GM19463 (cell line): ENCODE measurements at regions not wholly inside any gene's neighbourhood (a gene's known extent, or its start where the extent isn't known, plus 50 kb on each side); places are given as distances from the start of the nearest gene placed in this dataset.
"Not testable (repeated sequence)": the region's sequence is repeated elsewhere in the genome, so short reads cannot be mapped to it uniquely, and the experiment has no call there.

Experiments
- ATAC-seq: cut with Tn5 transposase; IDR thresholded peaks from one replicate; pipeline ENCODE4 v1.9.1; 2021; ENCODE audit warnings: mild to moderate bottlenecking, moderate library complexity; ENCODE audit not compliant: unreplicated experiment

DNA sequence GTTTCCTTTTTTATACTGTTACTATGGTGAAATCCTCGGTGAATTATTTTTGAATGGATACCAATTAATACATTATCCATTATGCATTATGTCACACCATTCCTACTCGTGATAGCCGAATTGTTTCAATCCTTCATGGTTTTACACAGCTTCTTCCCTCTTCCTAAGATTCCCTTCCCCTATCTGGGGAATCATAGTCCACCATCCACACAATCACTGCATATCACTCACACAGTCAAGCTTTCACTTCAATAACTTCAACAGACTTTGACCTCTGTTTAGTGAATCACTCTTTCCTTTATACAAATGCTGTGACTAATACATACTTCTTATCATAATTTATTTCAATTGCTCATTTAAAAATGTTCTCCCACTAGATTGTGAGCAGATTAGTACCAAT is 1108.1 kb upstream of the LRRTM1 start:
- ATAC-seq: no peak

DNA sequence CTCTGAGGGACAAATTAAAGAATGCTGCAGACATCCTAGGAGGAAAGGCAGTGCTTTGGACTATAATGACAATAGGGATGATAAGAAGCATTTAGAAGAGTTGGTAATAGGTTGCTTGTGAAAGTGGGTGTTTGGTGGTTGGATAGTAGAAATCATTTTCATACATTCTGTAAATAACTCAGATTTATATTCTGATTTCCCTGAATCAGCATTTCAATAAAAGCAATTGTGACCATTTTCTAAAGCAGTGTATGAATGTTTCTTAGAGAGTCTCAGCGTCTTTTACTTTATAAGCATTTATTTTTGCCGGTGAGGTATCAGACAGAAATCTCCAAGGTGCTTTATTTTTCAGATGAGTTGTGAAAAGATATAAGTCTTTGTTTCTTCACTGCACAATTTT is 1099.0 kb upstream of the LRRTM1 start:
- no peak for ATAC-seq

DNA sequence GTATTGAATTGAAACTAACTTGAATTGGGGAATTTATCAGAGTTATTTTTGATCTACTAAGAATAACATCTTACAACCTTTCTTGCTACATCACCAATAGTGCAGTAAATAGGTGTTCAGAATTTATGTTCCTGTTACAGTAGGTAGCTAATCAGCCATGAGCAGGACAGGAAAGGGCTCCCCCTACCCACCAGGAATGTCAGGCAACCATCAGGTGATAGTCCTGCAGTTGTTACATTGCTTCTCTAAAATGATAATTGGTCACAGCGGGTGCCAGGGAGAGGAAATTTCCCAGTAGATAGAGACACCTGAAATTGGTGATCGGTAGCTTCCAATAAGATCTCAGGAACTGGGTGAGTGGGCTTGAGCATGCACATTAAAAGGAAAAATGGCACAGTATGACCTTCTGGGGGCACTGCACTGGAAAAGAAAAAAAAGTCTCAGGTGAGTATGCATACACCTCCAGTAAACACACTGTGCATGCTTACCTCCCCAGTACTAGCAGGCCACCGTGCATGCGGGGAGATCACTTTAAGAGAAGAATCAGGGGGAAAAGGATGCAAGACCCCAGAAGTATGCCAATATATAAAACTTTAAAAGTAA is 1092.0 kb upstream of the LRRTM1 start:
- no peak for ATAC-seq

DNA sequence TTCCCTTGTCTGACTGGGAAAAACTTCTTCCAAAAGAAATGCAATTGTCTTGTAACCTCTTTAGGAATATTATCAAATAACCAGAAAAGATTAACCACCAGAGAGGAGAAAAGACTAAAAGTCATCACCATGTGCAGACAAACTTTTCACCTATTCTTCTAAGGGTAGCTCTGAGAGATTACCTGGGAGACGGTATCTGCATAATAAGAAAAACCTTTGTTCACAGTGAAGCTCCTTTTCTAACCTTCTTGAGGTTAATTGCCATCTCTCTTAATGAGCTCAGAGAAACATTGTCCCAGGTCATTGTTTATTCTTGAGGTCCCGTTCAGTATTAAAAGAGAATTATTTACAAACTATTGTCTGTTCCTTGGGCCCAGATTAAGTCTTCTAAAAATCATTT is 1091.2 kb upstream of the LRRTM1 start:
- no peak for ATAC-seq

DNA sequence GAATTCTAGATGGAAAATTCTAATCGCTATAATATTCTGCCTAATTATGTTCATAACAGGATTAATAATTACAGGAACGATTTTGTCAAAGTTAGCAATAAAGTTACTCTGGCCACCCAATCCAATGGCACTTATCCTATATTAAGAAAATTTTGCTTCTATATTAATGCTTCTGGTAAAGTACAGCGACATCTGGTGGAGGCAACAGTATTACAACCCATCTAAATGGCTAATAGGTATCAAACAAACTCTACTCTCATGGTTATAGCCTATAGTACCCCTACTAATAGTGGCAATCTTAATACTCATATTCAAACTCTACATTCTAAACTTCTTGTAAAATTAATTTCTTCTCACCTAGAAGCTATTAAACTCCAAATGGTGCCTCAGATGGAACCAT is 1084.7 kb upstream of the LRRTM1 start:
- ATAC-seq: no peak

DNA sequence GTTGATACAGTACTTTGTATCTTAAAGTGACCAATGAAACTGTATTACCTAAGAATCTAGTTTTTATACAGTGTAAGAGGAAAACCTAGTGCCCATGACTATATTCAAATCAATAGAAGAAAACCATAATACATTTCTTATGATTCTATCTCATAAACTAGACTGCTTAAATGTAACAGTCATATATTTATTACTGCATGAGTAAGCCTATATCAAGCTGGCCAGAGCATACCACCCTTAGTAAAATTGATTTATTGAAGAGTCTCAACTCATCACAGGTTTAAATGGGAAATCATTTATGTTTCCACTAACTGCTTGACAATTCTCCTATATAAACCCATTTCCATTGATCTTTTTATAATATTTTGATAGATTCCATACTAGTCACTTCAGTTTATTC is 1059.2 kb upstream of the LRRTM1 start:
- no peak for ATAC-seq

DNA sequence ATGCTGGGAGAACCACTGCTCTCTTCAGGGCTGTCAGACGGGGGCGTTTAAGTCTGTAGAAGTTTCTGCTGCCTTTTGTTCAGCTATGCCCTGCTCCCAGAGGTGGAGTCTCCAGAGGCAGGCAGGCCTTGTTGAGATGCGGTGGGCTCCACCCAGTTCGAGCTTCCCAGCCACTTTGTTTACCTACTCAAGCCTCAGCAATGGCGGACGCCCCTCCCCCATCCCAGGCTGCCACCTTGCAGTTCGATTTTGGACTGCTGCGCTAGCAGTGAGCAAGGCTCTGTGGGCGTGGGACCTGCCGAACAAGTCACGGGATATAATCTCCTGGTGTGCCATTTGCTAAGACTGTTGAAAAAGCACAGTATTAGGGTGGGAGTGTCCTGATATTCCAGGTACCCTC is 1057.9 kb upstream of the LRRTM1 start:
- ATAC-seq: not testable (repeated sequence)

DNA sequence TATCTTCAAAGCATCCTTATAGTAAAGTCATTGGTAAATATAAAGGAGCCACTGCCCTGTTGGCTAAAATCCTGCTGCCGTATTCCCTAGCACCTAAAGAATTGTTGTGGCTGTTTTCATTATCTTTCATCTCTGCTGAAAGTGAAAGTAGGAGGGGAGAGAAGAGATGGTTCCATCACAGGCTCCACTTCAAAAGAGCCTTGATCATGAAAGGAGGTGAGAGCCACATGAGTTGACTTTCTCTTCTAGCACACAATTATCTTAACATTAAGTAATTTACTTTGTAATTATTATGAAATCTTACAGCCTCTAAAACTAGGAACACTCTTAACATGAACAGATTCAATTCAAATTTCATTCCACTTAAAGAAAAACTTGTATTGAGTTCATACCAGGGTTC is 1050.9 kb upstream of the LRRTM1 start:
- ATAC-seq: no peak

DNA sequence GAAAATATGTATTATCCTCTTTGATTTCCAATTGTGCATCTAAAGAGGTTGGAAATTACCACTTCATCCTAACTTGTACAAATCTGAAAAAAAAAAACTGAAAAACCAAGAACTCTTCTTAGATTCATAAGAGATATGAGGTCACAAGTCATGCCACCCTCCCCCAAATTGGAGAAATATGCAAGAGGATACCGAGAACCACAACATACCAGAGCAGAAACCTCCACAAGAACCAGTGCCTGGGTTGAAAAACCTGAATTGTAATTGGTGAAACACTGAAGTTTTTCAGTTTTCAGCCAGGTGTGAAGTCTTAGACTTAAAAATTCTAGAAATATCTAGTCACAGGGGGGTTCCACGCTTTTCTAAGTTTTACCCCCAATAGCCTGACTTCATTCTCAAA is 1029.5 kb upstream of the LRRTM1 start:
- no peak for ATAC-seq

DNA sequence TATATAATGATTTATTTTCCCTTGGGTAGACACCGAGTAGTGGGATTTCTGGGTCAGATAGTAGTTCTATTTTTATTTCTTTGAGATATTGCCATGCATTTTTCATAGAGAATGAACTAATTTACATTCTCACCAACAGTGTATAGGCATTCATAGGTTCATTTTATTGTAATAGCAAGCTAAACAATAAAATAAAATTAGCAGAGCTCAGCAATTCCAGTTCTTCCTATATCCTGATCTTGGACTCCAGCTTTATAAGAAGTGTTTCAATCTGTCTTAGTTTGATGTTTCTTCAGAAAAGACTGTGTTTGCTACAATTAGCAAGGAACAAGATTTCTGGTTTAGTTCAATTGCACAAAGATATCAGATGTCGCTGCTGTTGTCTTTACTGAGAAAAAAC is 1024.4 kb upstream of the LRRTM1 start:
- no peak for ATAC-seq

DNA sequence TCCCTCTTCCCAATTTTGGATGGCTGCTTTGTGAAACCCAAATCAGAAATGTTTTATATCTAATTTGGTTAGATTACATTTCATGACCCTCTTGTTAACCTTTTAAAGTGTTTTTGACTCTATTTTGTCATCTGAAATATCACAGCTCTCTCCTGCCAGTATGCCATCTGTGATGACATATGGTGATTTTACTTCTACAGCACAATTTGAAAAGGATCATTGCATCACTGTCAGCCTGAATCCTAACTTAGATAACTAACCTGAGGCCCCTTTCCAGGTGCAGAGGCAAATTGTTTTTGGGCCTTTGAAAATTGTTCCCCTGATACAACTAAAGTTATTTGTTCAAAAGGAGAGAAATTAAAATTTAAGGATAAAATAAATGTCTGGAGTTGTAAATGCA is 1023.4 kb upstream of the LRRTM1 start:
- ATAC-seq: no peak

DNA sequence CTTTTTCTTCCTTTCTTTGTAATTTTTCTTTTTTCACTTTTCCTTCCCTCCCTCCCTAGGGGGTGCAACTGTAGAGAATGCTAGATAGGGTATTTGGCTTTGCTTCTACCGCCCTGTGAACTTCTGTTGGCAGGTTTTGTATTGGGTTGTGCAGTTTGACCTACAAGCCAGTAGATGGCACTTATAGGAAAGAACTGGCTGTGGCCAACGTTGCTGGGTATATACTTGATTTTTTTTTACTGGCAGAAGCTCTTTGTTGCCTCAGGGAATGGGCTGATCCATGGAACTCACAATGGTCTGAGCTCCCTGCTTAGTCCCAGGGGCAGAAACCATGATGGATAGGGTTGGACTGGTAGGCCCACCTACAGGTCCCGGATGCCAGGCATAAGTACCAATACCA is 1019.5 kb upstream of the LRRTM1 start:
- peak; percentile 69 for ATAC-seq

DNA sequence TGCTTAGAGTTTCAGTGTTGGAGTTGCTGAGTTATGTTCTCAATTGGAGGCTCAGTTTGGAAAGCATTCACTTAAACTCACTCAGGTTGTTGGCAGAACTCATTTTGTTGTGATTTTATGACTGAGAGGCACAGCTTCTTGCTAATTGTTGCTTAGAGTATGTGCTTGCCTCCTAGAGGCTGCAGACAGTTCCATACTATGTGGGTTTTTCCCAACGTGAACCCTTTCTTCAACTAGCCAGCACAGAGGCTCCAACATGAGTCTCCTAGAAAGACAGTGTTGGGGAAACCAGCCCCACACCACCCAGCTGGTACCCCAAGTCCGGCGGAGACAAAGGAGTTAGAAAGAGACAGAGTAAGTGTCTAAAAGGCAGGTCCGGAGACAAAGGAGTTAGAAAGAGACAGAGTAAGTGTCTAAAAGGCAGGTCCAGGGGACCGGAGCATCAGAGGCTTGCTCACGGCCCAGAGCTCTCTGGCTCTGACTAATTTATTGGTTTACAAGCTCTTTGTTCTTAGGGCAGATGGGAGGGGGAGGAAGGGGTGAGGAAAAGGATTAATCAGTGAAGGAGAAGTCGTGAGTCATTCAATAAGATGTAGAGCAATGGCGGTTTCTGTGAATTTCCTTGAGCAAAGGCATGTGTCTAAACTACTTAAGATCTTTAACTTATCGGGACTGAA is 999.7 kb upstream of the LRRTM1 start:
- ATAC-seq: no peak

DNA sequence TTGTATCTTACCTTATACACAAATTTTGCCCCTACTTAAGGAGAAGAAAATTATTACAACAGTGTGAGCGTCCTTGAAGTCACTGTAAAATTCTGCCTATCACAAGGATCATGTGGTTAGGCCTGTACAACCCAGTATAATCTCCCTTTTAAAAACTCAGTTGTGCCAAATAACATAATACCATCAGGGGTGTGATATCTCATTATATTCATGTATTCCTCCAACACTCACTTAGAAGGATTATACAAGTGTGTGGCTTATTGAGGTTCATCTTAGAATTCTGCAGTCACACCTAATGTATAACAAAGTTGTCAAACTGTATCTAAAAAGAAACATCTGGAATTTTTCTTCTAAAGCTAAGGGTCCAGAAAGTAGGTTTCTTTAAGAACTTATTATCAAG is 998.8 kb upstream of the LRRTM1 start:
- ATAC-seq: no peak

DNA sequence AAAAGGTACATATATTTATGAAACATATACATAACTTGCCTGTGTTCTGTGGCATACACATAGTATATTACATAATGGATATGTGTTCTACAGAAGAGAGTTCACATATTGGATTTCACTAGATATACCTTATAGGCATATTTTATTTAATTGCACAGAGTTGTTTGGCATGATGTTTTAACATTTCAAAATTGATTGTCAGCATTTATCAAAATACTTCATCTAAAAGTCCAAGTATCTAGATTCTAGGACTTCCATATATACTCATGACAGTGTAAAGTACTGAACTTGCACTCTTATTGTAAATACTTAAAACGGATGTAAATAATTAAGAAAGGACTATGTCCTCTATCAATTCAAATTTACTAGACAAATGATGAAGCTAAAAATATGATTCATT is 995.3 kb upstream of the LRRTM1 start:
- no peak for ATAC-seq

DNA sequence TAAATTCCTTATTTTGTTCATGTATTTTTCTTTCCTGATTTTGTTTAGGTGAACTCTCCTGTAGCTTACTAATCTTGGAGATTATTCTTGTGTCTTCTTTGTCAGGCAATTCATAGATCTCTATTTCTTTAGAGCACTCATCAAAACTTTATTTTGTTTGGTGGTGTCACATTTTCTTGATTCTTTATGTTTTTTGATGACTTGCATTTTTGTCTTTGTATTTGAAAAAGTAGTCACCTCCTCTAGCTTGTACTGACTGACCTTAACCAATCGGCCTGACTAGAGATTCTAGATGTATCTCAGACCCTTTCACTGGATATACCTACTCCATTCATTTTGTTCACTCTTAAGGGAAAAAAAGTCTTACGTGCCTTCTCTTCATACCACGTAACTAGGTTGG is 986.3 kb upstream of the LRRTM1 start:
- no peak for ATAC-seq

DNA sequence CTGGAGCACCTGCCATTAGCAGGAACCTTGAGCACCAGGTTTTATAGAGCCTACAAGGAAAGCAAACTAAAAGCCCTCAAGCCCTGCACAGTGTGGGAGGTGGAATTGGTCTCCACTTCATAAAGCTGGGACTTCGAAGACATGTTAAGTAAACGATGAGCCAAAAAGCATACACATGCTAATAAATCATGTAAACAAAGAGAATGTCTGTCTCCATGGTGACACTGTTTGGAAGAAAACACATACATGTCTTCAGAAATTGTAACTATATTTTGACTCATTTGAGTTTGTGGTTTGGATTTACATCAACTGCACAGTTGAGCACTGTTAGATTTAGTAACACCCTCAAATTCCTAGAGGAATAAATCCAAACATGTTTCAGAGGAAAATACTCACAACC is 978.5 kb upstream of the LRRTM1 start:
- ATAC-seq: no peak

DNA sequence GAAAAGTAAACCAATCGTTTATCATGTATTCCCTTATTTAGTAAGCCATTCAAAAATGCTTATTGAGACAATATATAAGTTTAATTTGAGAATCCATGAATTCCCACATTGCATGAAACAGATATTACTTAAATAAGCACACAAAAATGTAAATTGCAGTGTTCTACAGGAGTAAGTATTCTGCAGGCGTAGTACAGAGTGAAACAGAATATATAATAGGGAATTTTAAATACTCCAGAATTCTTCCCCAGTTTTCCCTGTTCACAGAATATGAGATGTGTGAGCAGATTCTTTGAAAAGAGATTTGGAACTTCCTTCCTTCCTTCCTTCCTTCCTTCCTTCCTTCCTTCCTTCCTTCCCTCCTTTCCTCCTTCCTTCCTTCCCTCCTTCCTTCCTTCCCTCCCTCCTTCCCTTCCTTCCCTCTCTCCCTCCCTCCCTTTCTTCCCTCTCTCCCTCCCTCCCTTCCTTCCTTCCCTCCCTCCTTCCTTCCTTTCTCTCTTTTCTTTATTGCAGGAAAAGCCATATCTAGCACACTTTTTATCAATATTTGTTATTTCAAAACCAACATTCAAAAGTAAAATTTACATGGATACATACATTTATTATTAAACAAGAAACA is 977.7 kb upstream of the LRRTM1 start:
- ATAC-seq: no peak

DNA sequence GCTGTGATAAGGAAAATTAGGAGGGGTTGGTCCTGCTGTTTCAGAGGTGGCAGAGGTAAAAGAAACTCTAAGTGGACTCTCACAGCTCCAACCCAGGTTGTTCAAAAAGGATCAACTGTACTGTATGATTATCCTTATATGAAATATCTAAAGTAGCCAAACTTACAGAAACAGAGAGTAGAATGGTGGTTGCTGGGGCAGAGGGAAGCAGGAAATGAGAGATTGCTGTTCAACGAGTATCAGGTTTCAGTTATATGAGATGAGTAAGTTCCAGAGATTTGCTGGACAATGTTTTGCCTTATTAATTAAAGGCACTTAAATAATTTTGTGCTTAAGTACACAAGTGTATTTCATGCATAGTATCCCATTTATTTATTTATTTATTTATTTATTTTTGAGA is 972.0 kb upstream of the LRRTM1 start:
- no peak for ATAC-seq

DNA sequence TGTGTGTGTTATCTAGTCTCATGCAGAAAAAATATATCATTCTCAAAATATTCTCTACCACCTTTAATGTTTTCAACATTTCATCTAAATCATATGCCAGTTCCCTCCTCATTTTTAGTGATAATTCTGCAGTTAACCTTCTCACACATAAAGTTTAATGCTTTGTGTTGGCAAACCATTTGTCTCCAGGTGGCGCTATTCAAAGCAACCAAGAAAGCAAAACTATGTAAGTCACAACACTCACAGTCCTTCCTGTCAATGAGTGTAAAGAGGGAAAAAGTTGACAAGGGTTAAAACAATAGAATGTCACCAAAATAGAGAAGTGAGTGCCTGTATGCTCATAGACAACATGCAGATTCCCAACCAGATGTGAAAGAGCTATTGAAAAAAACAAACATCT is 961.6 kb upstream of the LRRTM1 start:
- no peak for ATAC-seq

DNA sequence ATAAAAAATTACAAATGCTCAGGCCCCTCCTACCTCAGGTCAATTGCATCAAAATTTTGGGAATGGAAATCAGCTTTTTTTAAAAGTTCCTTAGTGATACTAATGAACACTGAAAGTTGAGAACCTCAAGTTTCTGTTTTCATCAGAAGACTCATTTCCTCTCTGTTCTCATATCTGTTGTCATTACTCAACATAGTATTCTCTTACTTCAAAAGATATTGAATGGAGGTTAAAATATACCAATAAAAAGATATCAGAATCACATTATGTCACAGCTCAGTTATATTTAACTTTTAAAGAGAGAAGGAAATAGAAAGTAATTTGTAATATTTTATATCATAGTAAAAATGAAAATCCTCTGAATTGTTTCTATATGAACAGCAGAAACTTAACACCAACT is 959.4 kb upstream of the LRRTM1 start:
- no peak for ATAC-seq

DNA sequence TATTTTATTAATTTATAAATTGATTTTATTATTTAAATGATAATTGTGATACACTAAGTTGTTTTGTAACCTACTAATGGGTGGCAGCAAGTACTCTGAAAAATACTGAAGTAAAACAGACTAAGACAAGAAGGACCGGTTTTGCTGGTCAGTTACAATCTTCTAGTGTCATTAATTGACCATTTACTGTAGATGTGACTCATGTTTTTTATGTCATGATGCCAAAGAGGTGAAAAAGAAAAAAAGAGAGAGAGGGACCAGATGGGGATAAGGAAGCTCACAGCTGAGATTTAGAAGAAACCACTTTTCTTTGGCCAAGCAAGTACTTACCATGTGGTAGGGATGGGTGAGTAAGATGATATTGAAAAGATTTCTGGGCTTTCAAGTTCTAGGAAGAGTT is 955.8 kb upstream of the LRRTM1 start:
- no peak for ATAC-seq

DNA sequence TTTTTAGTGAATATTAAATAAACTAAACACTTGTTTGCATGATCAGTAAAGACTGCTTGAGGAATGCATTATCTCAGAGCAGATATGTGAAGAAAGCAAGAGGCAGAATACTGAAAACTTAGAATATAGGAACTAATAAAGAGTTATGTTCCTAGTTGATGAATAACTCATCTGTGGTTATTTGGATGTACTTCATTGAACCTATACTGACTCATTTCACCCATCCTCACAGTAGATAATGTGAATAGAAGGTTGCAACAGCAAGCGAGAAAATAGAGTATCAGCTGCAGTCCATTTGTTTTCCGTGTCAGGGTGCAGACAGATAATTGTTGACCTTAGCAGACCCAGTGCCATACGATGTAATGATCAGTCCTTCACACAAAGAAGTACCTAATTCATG is 945.7 kb upstream of the LRRTM1 start:
- peak; percentile 75 for ATAC-seq
